HCT116 (cell line): ENCODE measurements at regions not wholly inside any gene's neighbourhood (a gene's known extent, or its start where the extent isn't known, plus 50 kb on each side); places are given as distances from the start of the nearest gene placed in this dataset.

Experiments used
- ATAC-seq: fragments of 200-7000 bp; cut with Tn5 transposase; 2 replicates; pipeline ENCODE4 v1.9.1; 2020; ENCODE audit warnings: mild to moderate bottlenecking, moderate library complexity
- BruUV-seq: library from RNA; stranded (reverse); fragments of 400-500 nt; replicated peaks from 2 replicates; lab custom pipeline; 2021; lab: Mats Ljungman, UMichigan
- CTCF ChIA-PET: fragments of 300-600 bp; sonication (Branson Sonifier 250); formaldehyde crosslinking; loops from one replicate; lab custom pipeline; 2021; ENCODE audit warnings: antibody characterized with exemption; lab: Charles Lee
- POLR2A ChIA-PET: fragments of 300-600, 350-600 bp; sonication (Branson Sonifier 250); formaldehyde crosslinking; loops from one replicate; lab custom pipeline; 2021; ENCODE audit warnings: antibody characterized with exemption; lab: Charles Lee
- RAD21 ChIA-PET, 2 experiments: fragments of 300-600 bp; sonication (Branson Sonifier 250); formaldehyde crosslinking; loops; one replicate each; lab custom pipeline; 2023; ENCODE audit warnings: low total read pairs in 2 of 2; ENCODE audit not compliant: uncharacterized antibody in 2 of 2, unreplicated experiment in 2 of 2, low non-redundant PET in 1 of 2; lab: Charles Lee
- DNase-seq: peaks from one replicate; pipeline ENCODE4 v3.0.0-alpha.2; 2010; ENCODE audit warnings: low read depth, low spot score
- H2AFZ ChIP-seq: fragments of 200-600 bp; shearing (Covaris generic), sonication (generic); 2 replicates; pipeline ENCODE4 v1.6.1; 2017; ENCODE audit warnings: low read depth, mixed run types, mixed read lengths, antibody characterized with exemption, low read length; ENCODE audit not compliant: poor library complexity, severe bottlenecking
- H3K27ac ChIP-seq: 2 replicates; pipeline ENCODE4 v1.5.1; 2012; ENCODE audit warnings: low read depth, low read length
- H3K27me3 ChIP-seq: fragments of 200-600 bp; sonication (generic); 2 replicates; pipeline ENCODE4 v1.6.1; 2016; ENCODE audit warnings: mixed run types, low read length, mixed read lengths; ENCODE audit not compliant: insufficient read depth
- H3K36me3 ChIP-seq, 2 experiments: fragments of 200-500 bp in 1 of 2; fragments of 200-600 bp in 1 of 2; sonication (Bioruptor generic) in 1 of 2; sonication (generic) in 1 of 2; 2 replicates each; pipeline versions ENCODE4 v1.5.1 to v1.6.1; 2014 to 2016; ENCODE audit warnings: low read length in 2 of 2, inconsistent platforms in 1 of 2, mixed read lengths in 1 of 2, mixed run types in 1 of 2; ENCODE audit not compliant: insufficient read depth in 2 of 2, control insufficient read depth in 1 of 2
- H3K4me1 ChIP-seq, 2 experiments: fragments of 200-600 bp in 1 of 2; sonication (generic) in 1 of 2; 2 replicates each; pipeline versions ENCODE4 v1.5.1 to v1.6.1; 2012 to 2017; ENCODE audit warnings: low read length in 2 of 2, inconsistent platforms in 1 of 2, mild to moderate bottlenecking in 1 of 2, mixed read lengths in 1 of 2, mixed run types in 1 of 2, moderate library complexity in 1 of 2; ENCODE audit not compliant: insufficient read depth in 2 of 2, control insufficient read depth in 1 of 2
- H3K4me2 ChIP-seq: fragments of 200-600 bp; sonication (generic); 2 replicates; pipeline ENCODE4 v1.6.1; 2017; ENCODE audit warnings: mixed run types, low read length, mixed read lengths
- H3K4me3 ChIP-seq, 2 experiments: fragments of 200-600 bp in 1 of 2; sonication (generic) in 1 of 2; replicated peaks in 1 of 2; 2 replicates each; pipeline ENCODE4 v1.5.1; 2011 to 2016; ENCODE audit warnings: low read length in 2 of 2, control low read depth in 1 of 2, low read depth in 1 of 2, mild to moderate bottlenecking in 1 of 2, mixed read lengths in 1 of 2, mixed run types in 1 of 2
- H3K79me2 ChIP-seq: fragments of 200-600 bp; sonication (generic); 2 replicates; pipeline ENCODE4 v1.6.1; 2017; ENCODE audit warnings: mild to moderate bottlenecking, mixed run types, low read length, moderate library complexity, mixed read lengths; ENCODE audit not compliant: insufficient read depth
- H3K9ac ChIP-seq: fragments of 200-600 bp; sonication (generic); 2 replicates; pipeline ENCODE4 v1.6.1; 2016; ENCODE audit warnings: low read length, mixed read lengths
- H3K9me2 ChIP-seq: fragments of 200-600 bp; sonication (generic), shearing (Covaris generic); 2 replicates; pipeline ENCODE4 v1.6.1; 2017; ENCODE audit warnings: mixed run types, mild to moderate bottlenecking, moderate library complexity; ENCODE audit not compliant: insufficient read depth
- H3K9me3 ChIP-seq, 2 experiments: fragments of 200-500 bp in 1 of 2; fragments of 200-600 bp in 1 of 2; sonication (Bioruptor generic) in 1 of 2; sonication (generic) in 1 of 2; 2 replicates each; pipeline ENCODE4 v1.6.1; 2014 to 2017; ENCODE audit warnings: low read length in 2 of 2, mixed read lengths in 2 of 2, inconsistent platforms in 1 of 2, low read depth in 1 of 2, mild to moderate bottlenecking in 1 of 2, mixed run types in 1 of 2, moderate library complexity in 1 of 2; ENCODE audit not compliant: control insufficient read depth in 1 of 2, insufficient read depth in 1 of 2
- H4K20me1 ChIP-seq: fragments of 200-600 bp; sonication (generic), shearing (Covaris generic); 2 replicates; pipeline ENCODE4 v1.6.1; 2017; ENCODE audit warnings: mixed run types, mild to moderate bottlenecking, moderate library complexity; ENCODE audit not compliant: insufficient read depth
- ATF3 ChIP-seq: IDR thresholded peaks from 2 replicates; pipeline ENCODE4 v1.6.1; 2012
- EZH2 ChIP-seq: fragments of 200-600 bp; sonication (generic); IDR thresholded peaks from 2 replicates; pipeline ENCODE4 v1.6.1; 2017; ENCODE audit warnings: antibody characterized with exemption, mixed run types
- FOSL1 ChIP-seq: IDR thresholded peaks from 2 replicates; pipeline ENCODE4 v1.6.1; 2012; ENCODE audit warnings: low read depth
- JUND ChIP-seq: IDR thresholded peaks from 2 replicates; pipeline ENCODE4 v1.6.1; 2012
- MAX ChIP-seq: IDR thresholded peaks from 2 replicates; pipeline ENCODE4 v1.6.1; 2012
- POLR2AphosphoS5 ChIP-seq: IDR thresholded peaks from 2 replicates; pipeline ENCODE4 v1.6.1; 2011; ENCODE audit warnings: mild to moderate bottlenecking, low read depth, low read length, moderate library complexity
- SP1 ChIP-seq: IDR thresholded peaks from 2 replicates; pipeline ENCODE4 v1.6.1; 2012; ENCODE audit warnings: low read depth
- SRF ChIP-seq: IDR thresholded peaks from 2 replicates; pipeline ENCODE4 v1.6.1; 2012; ENCODE audit warnings: low read depth
- YY1 ChIP-seq: IDR thresholded peaks from 2 replicates; pipeline ENCODE4 v1.6.1; 2011; ENCODE audit warnings: low read length, low read depth, moderate library complexity, mild to moderate bottlenecking; ENCODE audit not compliant: insufficient replicate concordance; ENCODE audit errors: extremely low read depth
- ZBTB33 ChIP-seq: IDR thresholded peaks from 2 replicates; pipeline ENCODE4 v1.6.1; 2011; ENCODE audit warnings: mild to moderate bottlenecking, low read length, moderate library complexity; ENCODE audit not compliant: insufficient replicate concordance; ENCODE audit errors: extremely low read depth
- ZFX ChIP-seq: fragments of 450-650 bp; IDR thresholded peaks from 2 replicates; pipeline ENCODE4 v1.6.1; 2017
- ZNF274 ChIP-seq: fragments of 200-500 bp; sonication (Bioruptor generic); IDR thresholded peaks from 2 replicates; pipeline ENCODE4 v1.6.1; 2014; ENCODE audit warnings: mild to moderate bottlenecking, low read depth, low read length, inconsistent platforms
- intact Hi-C: fragments of 100-400 bp; cut with micrococcal nuclease; formaldehyde crosslinking; loops from 2 replicates; pipeline ENCODE4 v1.10.0; 2022

- BruUV-seq, result no TSS peak
- H4K20me1 ChIP-seq, result no peaks in the 10 kb centered on the region
- TF ChIP-seq SP1 (no peak), SRF (no peak), MAX (no peak), JUND (no peak)
- no peak overlapping the region for H3K27ac ChIP-seq
- intact Hi-C loops, result no loop called here
- H3K79me2 ChIP-seq, result no peaks in the 10 kb centered on the region
- CTCF ChIA-PET, result no interaction called here
- RAD21 ChIA-PET, result no interaction called here
- H3K9me2 ChIP-seq, result no peaks in the 10 kb centered on the region
- H3K4me3 ChIP-seq, result no peak overlapping the region
- no peaks in the 10 kb centered on the region for H3K4me1 ChIP-seq
- H3K27me3 ChIP-seq, result no peaks in the 10 kb centered on the region
- no peak overlapping the region for H3K9ac ChIP-seq
- H3K36me3 ChIP-seq, result no peaks in the 10 kb centered on the region
- ATAC-seq (no peak), DNase-seq (no peak)
- no peak overlapping the region for H3K4me2 ChIP-seq
- POLR2A ChIA-PET, result no interaction called here
- H3K9me3 ChIP-seq, result no peaks in the 10 kb centered on the region
- H2AFZ ChIP-seq, result no peak overlapping the region
Measured at GRCh38 chr4:121229993-121230392, 65.9 kb upstream of the TNIP3 start.

- Histone ChIP-seq H3K4me3 (no peak overlapping the region), H2AFZ (no peak overlapping the region), H3K79me2 (no peaks in the 10 kb centered on the region), H3K4me1 (no peaks in the 10 kb centered on the region), H3K27ac (no peak overlapping the region), H3K9me2 (no peaks in the 10 kb centered on the region), H3K9me3 (no peaks in the 10 kb centered on the region), H3K9ac (no peak overlapping the region), H3K27me3 (no peaks in the 10 kb centered on the region), H3K36me3 (no peaks in the 10 kb centered on the region), H3K4me2 (no peak overlapping the region), H4K20me1 (no peaks in the 10 kb centered on the region)
- CTCF ChIA-PET, result no interaction called here
- DNase-seq, result no peak
- POLR2A ChIA-PET, result no interaction called here
- BruUV-seq, result no TSS peak
- TF ChIP-seq ZNF274, result no peak
- TF ChIP-seq EZH2, result no peak
- TF ChIP-seq SRF, result no peak
- no peak for TF ChIP-seq POLR2AphosphoS5
- no peak for TF ChIP-seq FOSL1
- TF ChIP-seq SP1, result no peak
- TF ChIP-seq YY1, result no peak
- TF ChIP-seq ZBTB33, result no peak
- no peak for TF ChIP-seq MAX
- TF ChIP-seq ATF3, result no peak
- no peak for TF ChIP-seq ZFX
- intact Hi-C loops, result no loop called here
- ATAC-seq, result no peak
- RAD21 ChIA-PET, result no interaction called here
Measured at GRCh38 chr4:121228848-121229247, 64.7 kb upstream of the TNIP3 start.
